B cell (primary cell): ENCODE measurements at regions not wholly inside any gene's neighbourhood (a gene's known extent, or its start where the extent isn't known, plus 50 kb on each side); places are given as distances from the start of the nearest gene placed in this dataset.

Experiments used
- CTCF ChIP-seq: fragments of 200-600 bp; IDR thresholded peaks from one replicate; pipeline ENCODE4 v1.8.0; 2022; ENCODE audit warnings: antibody characterized with exemption, mild to moderate bottlenecking
- EZH2 ChIP-seq: IDR thresholded peaks from 2 replicates; pipeline ENCODE4 v1.6.1; 2012; ENCODE audit warnings: borderline replicate concordance, low read depth, mild to moderate bottlenecking, moderate library complexity, low read length; ENCODE audit not compliant: insufficient read depth, poor library complexity, severe bottlenecking

- TF ChIP-seq CTCF = no peak
- TF ChIP-seq EZH2 = no peak
Observed at GRCh38 chr5:175284806-175285205, 159.2 kb downstream of the DRD1 start.
